GM23338 (cell line): ENCODE measurements at regions not wholly inside any gene's neighbourhood (a gene's known extent, or its start where the extent isn't known, plus 50 kb on each side); places are given as distances from the start of the nearest gene placed in this dataset.

ENCODE experiments used
- ATAC-seq: fragments of 200-7000 bp; cut with Tn5 transposase; 3 replicates; pipeline ENCODE4 v1.9.1; 2020
- DNase-seq: peaks from one replicate; pipeline ENCODE4 v3.0.0-alpha.2; 2015; ENCODE audit warnings: low spot score
- H2AFZ ChIP-seq: fragments of 200-600 bp; sonication (generic); 2 replicates; pipeline ENCODE4 v1.8.0; 2016; ENCODE audit warnings: antibody characterized with exemption, mild to moderate bottlenecking, moderate library complexity
- H3F3A ChIP-seq: fragments of 200-600 bp; sonication (generic); replicated peaks from 2 replicates; pipeline ENCODE4 v1.8.0; 2017; ENCODE audit warnings: antibody characterized with exemption, mixed run types, low read depth
- H3K27ac ChIP-seq: fragments of 200-600 bp; sonication (generic); 2 replicates; pipeline ENCODE4 v1.6.1; 2016; ENCODE audit warnings: low read depth
- H3K27me3 ChIP-seq: fragments of 200-600 bp; sonication (generic); 2 replicates; pipeline ENCODE4 v1.8.0; 2016; ENCODE audit warnings: mild to moderate bottlenecking, mixed run types, moderate library complexity; ENCODE audit not compliant: insufficient read depth
- H3K36me3 ChIP-seq: fragments of 200-600 bp; sonication (generic); 2 replicates; pipeline ENCODE4 v1.8.0; 2016; ENCODE audit warnings: mild to moderate bottlenecking; ENCODE audit not compliant: insufficient read depth
- H3K4me1 ChIP-seq: fragments of 200-600 bp; sonication (generic); 2 replicates; pipeline ENCODE4 v1.8.0; 2016; ENCODE audit warnings: mild to moderate bottlenecking, moderate library complexity; ENCODE audit not compliant: insufficient read depth
- H3K4me2 ChIP-seq: fragments of 200-600 bp; sonication (generic); 2 replicates; pipeline ENCODE4 v1.7.1; 2017; ENCODE audit warnings: mixed run types
- H3K4me3 ChIP-seq: fragments of 200-600 bp; sonication (generic); 2 replicates; pipeline ENCODE4 v1.6.1; 2016; ENCODE audit warnings: mixed run types
- H3K79me2 ChIP-seq: fragments of 200-600 bp; sonication (generic); replicated peaks from 2 replicates; pipeline ENCODE4 v1.8.0; 2017; ENCODE audit warnings: mild to moderate bottlenecking; ENCODE audit not compliant: insufficient read depth
- H3K9me2 ChIP-seq: fragments of 200-600 bp; sonication (generic); 2 replicates; pipeline ENCODE4 v1.8.0; 2017; ENCODE audit not compliant: insufficient read depth
- H4K20me1 ChIP-seq: fragments of 200-600 bp; sonication (generic); replicated peaks from 2 replicates; pipeline ENCODE4 v1.8.0; 2017; ENCODE audit warnings: mild to moderate bottlenecking; ENCODE audit not compliant: insufficient read depth
- H3K27ac Mint-ChIP-seq: 2 replicates; pipeline ENCODE4 v1.8.0; 2020; ENCODE audit warnings: inconsistent platforms, mild to moderate bottlenecking, moderate library complexity, mixed read lengths
- H3K27me3 Mint-ChIP-seq: 3 replicates; pipeline ENCODE4 v1.8.0; 2022; ENCODE audit warnings: low read depth, mild to moderate bottlenecking, moderate library complexity, mixed read lengths, inconsistent platforms; ENCODE audit not compliant: insufficient read depth, poor library complexity
- H3K36me3 Mint-ChIP-seq: 3 replicates; pipeline ENCODE4 v1.8.0; 2021; ENCODE audit warnings: low read depth, mild to moderate bottlenecking, inconsistent platforms, moderate library complexity, mixed read lengths
- H3K4me1 Mint-ChIP-seq: 3 replicates; pipeline ENCODE4 v1.8.0; 2020; ENCODE audit warnings: mild to moderate bottlenecking, inconsistent platforms, mixed read lengths
- H3K4me3 Mint-ChIP-seq: 3 replicates; pipeline ENCODE4 v1.8.0; 2021; ENCODE audit warnings: moderate library complexity, mild to moderate bottlenecking, inconsistent platforms, mixed read lengths
- H3K9me3 Mint-ChIP-seq: 3 replicates; pipeline ENCODE4 v1.8.0; 2020; ENCODE audit warnings: moderate library complexity, mild to moderate bottlenecking, inconsistent platforms, mixed read lengths
- CREB1 ChIP-seq: fragments of 250-450 bp; sonication (Bioruptor Pico); IDR thresholded peaks from 2 replicates; pipeline ENCODE4 v1.5.0; 2020; ENCODE audit warnings: low read depth, mild to moderate bottlenecking, moderate library complexity
- EZH2 ChIP-seq: fragments of 200-600 bp; sonication (generic); IDR thresholded peaks from one replicate; pipeline ENCODE4 v1.8.0; 2017; ENCODE audit warnings: antibody characterized with exemption, mild to moderate bottlenecking, low read depth; ENCODE audit not compliant: unreplicated experiment
- EZH2phosphoT487 ChIP-seq: fragments of 200-600 bp; sonication (generic); IDR thresholded peaks from one replicate; pipeline ENCODE4 v1.8.1; 2018; ENCODE audit warnings: antibody characterized with exemption; ENCODE audit not compliant: unreplicated experiment
- JUNB ChIP-seq: IDR thresholded peaks from one replicate; pipeline ENCODE4 v1.6.1; 2016; ENCODE audit warnings: antibody characterized with exemption; ENCODE audit not compliant: unreplicated experiment
- NANOG ChIP-seq: IDR thresholded peaks from 2 replicates; pipeline ENCODE4 v1.6.1; 2016; ENCODE audit warnings: antibody characterized with exemption, borderline replicate concordance
- POLR2AphosphoS5 ChIP-seq: IDR thresholded peaks from 2 replicates; pipeline ENCODE4 v1.6.1; 2016; ENCODE audit warnings: antibody characterized with exemption, low read depth
- STAT1 ChIP-seq: IDR thresholded peaks from one replicate; pipeline ENCODE4 v1.6.1; 2016; ENCODE audit warnings: antibody characterized with exemption; ENCODE audit not compliant: unreplicated experiment
- ZNF114 ChIP-seq: fragments of 250-450 bp; sonication (Bioruptor Pico); IDR thresholded peaks from 2 replicates; pipeline ENCODE4 v1.5.0; 2020; ENCODE audit warnings: mild to moderate bottlenecking, moderate library complexity
- ZNF331 ChIP-seq: fragments of 250-450 bp; sonication (Bioruptor Pico); IDR thresholded peaks from 2 replicates; pipeline ENCODE4 v1.5.0; 2020; ENCODE audit warnings: low read depth, mild to moderate bottlenecking, moderate library complexity
- TF ChIP-seq, protein P1 (sequence below): IDR thresholded peaks from one replicate; pipeline ENCODE4 v1.6.1; 2018; ENCODE audit warnings: antibody characterized with exemption; ENCODE audit not compliant: unreplicated experiment
- TF ChIP-seq, protein P2 (sequence below), 2 experiments: fragments of 200-600 bp in 1 of 2; sonication (generic) in 1 of 2; conservative IDR thresholded peaks; 2 replicates each; pipeline versions ENCODE4 v1.5.1 to v1.6.1; 2016 to 2017; ENCODE audit warnings: antibody characterized with exemption in 2 of 2, low read depth in 2 of 2, mild to moderate bottlenecking in 2 of 2, moderate library complexity in 1 of 2
- TF ChIP-seq, protein P3 (sequence below): IDR thresholded peaks from 2 replicates; pipeline ENCODE4 v1.6.1; 2016; ENCODE audit warnings: antibody characterized with exemption
- TF ChIP-seq, protein P4 (sequence below): fragments of 250-450 bp; sonication (Bioruptor Pico); IDR thresholded peaks from 2 replicates; pipeline ENCODE4 v1.5.0; 2020; ENCODE audit warnings: mild to moderate bottlenecking, moderate library complexity

DNA sequence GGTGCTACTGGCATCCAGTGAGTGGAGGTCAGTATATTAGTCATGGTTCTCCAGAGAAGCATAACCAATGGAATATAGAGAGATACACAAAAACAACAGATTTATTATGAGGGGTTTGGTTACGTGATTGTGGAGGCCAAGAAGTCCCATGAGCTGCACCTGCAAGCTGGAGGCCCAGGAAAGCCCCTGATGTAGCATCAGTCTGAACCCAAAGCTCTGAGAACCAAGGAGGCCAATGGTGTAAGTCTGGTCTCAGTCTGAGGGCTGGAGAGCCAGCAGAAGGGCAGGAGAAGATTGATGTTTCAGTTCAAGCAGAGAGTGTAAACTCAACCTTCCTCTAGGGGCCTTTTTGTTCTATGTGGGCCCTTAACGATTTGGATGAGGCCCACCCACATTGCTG is 144.1 kb downstream of the KLF13 start:
- no peaks in the 10 kb centered on the region for H3K79me2 ChIP-seq
- H3F3A ChIP-seq: no peaks in the 10 kb centered on the region
- DNase-seq: no peak
- no peaks in the 10 kb centered on the region for H4K20me1 ChIP-seq
- TF ChIP-seq ZNF331 (no peak), POLR2AphosphoS5 (no peak), CREB1 (no peak), EZH2phosphoT487 (no peak), JUNB (no peak), STAT1 (no peak), ZNF114 (CRISPR knock-in tag) (no peak), NANOG (no peak), EZH2 (no peak)
- TF ChIP-seq, protein P1, sequence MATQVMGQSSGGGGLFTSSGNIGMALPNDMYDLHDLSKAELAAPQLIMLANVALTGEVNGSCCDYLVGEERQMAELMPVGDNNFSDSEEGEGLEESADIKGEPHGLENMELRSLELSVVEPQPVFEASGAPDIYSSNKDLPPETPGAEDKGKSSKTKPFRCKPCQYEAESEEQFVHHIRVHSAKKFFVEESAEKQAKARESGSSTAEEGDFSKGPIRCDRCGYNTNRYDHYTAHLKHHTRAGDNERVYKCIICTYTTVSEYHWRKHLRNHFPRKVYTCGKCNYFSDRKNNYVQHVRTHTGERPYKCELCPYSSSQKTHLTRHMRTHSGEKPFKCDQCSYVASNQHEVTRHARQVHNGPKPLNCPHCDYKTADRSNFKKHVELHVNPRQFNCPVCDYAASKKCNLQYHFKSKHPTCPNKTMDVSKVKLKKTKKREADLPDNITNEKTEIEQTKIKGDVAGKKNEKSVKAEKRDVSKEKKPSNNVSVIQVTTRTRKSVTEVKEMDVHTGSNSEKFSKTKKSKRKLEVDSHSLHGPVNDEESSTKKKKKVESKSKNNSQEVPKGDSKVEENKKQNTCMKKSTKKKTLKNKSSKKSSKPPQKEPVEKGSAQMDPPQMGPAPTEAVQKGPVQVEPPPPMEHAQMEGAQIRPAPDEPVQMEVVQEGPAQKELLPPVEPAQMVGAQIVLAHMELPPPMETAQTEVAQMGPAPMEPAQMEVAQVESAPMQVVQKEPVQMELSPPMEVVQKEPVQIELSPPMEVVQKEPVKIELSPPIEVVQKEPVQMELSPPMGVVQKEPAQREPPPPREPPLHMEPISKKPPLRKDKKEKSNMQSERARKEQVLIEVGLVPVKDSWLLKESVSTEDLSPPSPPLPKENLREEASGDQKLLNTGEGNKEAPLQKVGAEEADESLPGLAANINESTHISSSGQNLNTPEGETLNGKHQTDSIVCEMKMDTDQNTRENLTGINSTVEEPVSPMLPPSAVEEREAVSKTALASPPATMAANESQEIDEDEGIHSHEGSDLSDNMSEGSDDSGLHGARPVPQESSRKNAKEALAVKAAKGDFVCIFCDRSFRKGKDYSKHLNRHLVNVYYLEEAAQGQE: no peak
- TF ChIP-seq, protein P2, sequence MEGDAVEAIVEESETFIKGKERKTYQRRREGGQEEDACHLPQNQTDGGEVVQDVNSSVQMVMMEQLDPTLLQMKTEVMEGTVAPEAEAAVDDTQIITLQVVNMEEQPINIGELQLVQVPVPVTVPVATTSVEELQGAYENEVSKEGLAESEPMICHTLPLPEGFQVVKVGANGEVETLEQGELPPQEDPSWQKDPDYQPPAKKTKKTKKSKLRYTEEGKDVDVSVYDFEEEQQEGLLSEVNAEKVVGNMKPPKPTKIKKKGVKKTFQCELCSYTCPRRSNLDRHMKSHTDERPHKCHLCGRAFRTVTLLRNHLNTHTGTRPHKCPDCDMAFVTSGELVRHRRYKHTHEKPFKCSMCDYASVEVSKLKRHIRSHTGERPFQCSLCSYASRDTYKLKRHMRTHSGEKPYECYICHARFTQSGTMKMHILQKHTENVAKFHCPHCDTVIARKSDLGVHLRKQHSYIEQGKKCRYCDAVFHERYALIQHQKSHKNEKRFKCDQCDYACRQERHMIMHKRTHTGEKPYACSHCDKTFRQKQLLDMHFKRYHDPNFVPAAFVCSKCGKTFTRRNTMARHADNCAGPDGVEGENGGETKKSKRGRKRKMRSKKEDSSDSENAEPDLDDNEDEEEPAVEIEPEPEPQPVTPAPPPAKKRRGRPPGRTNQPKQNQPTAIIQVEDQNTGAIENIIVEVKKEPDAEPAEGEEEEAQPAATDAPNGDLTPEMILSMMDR (conservative IDR thresholded peaks at IDR 0.05; ENCODE audit: low read depth in 2 of 2): no peak
- TF ChIP-seq, protein P3, sequence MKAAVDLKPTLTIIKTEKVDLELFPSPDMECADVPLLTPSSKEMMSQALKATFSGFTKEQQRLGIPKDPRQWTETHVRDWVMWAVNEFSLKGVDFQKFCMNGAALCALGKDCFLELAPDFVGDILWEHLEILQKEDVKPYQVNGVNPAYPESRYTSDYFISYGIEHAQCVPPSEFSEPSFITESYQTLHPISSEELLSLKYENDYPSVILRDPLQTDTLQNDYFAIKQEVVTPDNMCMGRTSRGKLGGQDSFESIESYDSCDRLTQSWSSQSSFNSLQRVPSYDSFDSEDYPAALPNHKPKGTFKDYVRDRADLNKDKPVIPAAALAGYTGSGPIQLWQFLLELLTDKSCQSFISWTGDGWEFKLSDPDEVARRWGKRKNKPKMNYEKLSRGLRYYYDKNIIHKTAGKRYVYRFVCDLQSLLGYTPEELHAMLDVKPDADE: no peak
- TF ChIP-seq, protein P4, sequence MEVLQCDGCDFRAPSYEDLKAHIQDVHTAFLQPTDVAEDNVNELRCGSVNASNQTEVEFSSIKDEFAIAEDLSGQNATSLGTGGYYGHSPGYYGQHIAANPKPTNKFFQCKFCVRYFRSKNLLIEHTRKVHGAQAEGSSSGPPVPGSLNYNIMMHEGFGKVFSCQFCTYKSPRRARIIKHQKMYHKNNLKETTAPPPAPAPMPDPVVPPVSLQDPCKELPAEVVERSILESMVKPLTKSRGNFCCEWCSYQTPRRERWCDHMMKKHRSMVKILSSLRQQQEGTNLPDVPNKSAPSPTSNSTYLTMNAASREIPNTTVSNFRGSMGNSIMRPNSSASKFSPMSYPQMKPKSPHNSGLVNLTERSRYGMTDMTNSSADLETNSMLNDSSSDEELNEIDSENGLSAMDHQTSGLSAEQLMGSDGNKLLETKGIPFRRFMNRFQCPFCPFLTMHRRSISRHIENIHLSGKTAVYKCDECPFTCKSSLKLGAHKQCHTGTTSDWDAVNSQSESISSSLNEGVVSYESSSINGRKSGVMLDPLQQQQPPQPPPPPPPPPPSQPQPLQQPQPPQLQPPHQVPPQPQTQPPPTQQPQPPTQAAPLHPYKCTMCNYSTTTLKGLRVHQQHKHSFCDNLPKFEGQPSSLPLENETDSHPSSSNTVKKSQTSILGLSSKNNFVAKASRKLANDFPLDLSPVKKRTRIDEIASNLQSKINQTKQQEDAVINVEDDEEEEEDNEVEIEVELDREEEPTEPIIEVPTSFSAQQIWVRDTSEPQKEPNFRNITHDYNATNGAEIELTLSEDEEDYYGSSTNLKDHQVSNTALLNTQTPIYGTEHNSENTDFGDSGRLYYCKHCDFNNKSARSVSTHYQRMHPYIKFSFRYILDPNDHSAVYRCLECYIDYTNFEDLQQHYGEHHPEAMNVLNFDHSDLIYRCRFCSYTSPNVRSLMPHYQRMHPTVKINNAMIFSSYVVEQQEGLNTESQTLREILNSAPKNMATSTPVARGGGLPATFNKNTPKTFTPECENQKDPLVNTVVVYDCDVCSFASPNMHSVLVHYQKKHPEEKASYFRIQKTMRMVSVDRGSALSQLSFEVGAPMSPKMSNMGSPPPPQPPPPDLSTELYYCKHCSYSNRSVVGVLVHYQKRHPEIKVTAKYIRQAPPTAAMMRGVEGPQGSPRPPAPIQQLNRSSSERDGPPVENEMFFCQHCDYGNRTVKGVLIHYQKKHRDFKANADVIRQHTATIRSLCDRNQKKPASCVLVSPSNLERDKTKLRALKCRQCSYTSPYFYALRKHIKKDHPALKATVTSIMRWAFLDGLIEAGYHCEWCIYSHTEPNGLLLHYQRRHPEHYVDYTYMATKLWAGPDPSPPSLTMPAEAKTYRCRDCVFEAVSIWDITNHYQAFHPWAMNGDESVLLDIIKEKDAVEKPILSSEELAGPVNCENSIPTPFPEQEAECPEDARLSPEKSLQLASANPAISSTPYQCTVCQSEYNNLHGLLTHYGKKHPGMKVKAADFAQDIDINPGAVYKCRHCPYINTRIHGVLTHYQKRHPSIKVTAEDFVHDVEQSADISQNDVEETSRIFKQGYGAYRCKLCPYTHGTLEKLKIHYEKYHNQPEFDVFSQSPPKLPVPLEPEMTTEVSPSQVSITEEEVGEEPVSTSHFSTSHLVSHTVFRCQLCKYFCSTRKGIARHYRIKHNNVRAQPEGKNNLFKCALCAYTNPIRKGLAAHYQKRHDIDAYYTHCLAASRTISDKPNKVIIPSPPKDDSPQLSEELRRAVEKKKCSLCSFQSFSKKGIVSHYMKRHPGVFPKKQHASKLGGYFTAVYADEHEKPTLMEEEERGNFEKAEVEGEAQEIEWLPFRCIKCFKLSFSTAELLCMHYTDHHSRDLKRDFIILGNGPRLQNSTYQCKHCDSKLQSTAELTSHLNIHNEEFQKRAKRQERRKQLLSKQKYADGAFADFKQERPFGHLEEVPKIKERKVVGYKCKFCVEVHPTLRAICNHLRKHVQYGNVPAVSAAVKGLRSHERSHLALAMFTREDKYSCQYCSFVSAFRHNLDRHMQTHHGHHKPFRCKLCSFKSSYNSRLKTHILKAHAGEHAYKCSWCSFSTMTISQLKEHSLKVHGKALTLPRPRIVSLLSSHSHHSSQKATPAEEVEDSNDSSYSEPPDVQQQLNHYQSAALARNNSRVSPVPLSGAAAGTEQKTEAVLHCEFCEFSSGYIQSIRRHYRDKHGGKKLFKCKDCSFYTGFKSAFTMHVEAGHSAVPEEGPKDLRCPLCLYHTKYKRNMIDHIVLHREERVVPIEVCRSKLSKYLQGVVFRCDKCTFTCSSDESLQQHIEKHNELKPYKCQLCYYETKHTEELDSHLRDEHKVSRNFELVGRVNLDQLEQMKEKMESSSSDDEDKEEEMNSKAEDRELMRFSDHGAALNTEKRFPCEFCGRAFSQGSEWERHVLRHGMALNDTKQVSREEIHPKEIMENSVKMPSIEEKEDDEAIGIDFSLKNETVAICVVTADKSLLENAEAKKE (CRISPR knock-in tag): no peak
- H3K4me1 ChIP-seq: no peaks in the 10 kb centered on the region
- H3K9me3 Mint-ChIP-seq: no peaks in the 10 kb centered on the region
- H3K9me2 ChIP-seq: peaks cover 6% of the 10 kb centered on the region; the same call in 1 of the 2 replicates
- H3K27me3 ChIP-seq: no peaks in the 10 kb centered on the region
- no peak overlapping the region for H3K4me3 Mint-ChIP-seq
- H2AFZ ChIP-seq: no peak overlapping the region
- no peak overlapping the region for H3K4me3 ChIP-seq
- H3K27me3 Mint-ChIP-seq: peaks cover 16% of the 10 kb centered on the region
- H3K27ac Mint-ChIP-seq: no peak overlapping the region
- H3K36me3 Mint-ChIP-seq: no peaks in the 10 kb centered on the region
- H3K4me1 Mint-ChIP-seq: peaks cover 6% of the 10 kb centered on the region
- ATAC-seq: no peak
- no peak overlapping the region for H3K4me2 ChIP-seq
- no peak overlapping the region for H3K27ac ChIP-seq
- H3K36me3 ChIP-seq: no peaks in the 10 kb centered on the region
